AG09309 (cell line): ENCODE measurements at regions not wholly inside any gene's neighbourhood (a gene's known extent, or its start where the extent isn't known, plus 50 kb on each side); places are given as distances from the start of the nearest gene placed in this dataset.

ENCODE experiments used
- DNase-seq: peaks from one replicate; pipeline ENCODE4 v3.0.0-alpha.2; 2010; ENCODE audit warnings: low read depth
- H3K4me3 ChIP-seq: 2 replicates; pipeline ENCODE4 v1.5.1; 2011; ENCODE audit warnings: mild to moderate bottlenecking, low read depth, low read length, moderate library complexity; ENCODE audit not compliant: control insufficient read depth
- CTCF ChIP-seq: IDR thresholded peaks from 2 replicates; pipeline ENCODE4 v1.5.1; 2011; ENCODE audit warnings: mild to moderate bottlenecking, low read depth, low read length, inconsistent platforms; ENCODE audit not compliant: insufficient read depth, control insufficient read depth; ENCODE audit errors: missing control alignments

- no peak for DNase-seq
- no peak for TF ChIP-seq CTCF
- no peak overlapping the region for H3K4me3 ChIP-seq
Measured at GRCh38 chr11:91802475-91802874, 422.1 kb upstream of the FAT3 start.

- no peak for DNase-seq
- H3K4me3 ChIP-seq = no peak overlapping the region
- no peak for TF ChIP-seq CTCF
Measured at GRCh38 chr11:91800208-91800914, 424.3 kb upstream of the FAT3 start.

GRCh38 chr11:91798240-91798639 lies 426.4 kb upstream of the FAT3 start:
- DNase-seq = no peak
- TF ChIP-seq CTCF = no peak

GRCh38 chr11:91796999-91797398 lies 427.6 kb upstream of the FAT3 start:
- TF ChIP-seq CTCF = no peak
- no peak overlapping the region for H3K4me3 ChIP-seq
- DNase-seq = no peak

More at GRCh38 chr11:91798240-91798639, 426.4 kb upstream of the FAT3 start:
- no peak overlapping the region for H3K4me3 ChIP-seq

- no peak overlapping the region for H3K4me3 ChIP-seq
- DNase-seq = no peak
- TF ChIP-seq CTCF = no peak
Measured at GRCh38 chr11:91795139-91795887, 429.3 kb upstream of the FAT3 start.

GRCh38 chr11:91794146-91794545 lies 430.5 kb upstream of the FAT3 start:
- no peak for TF ChIP-seq CTCF
- no peak overlapping the region for H3K4me3 ChIP-seq
- no peak for DNase-seq
